ENCODE measurements at regions not wholly inside any gene's neighbourhood (a gene's known extent, or its start where the extent isn't known, plus 50 kb on each side); places are given as distances from the start of the nearest gene placed in this dataset.

GRCh38 chr9:12276505-12276904 is 416.7 kb upstream of the TYRP1 start:
- TF ChIP-seq POLR2A (IDR thresholded peaks at IDR 0.05; ENCODE audit: low read depth, low read length): no peak
- no peak for TF ChIP-seq FOS (IDR thresholded peaks at IDR 0.05; ENCODE audit: borderline replicate concordance, insufficient read depth, low read length)
